Activated naive CD8-positive, alpha-beta T cell treated with anti-CD3 and anti-CD28 coated beads, Interleukin-2, amount 10 ng/mL, durations not matched to agents 7 days and 5 days (primary cell): ENCODE measurements at regions not wholly inside any gene's neighbourhood (a gene's known extent, or its start where the extent isn't known, plus 50 kb on each side); places are given as distances from the start of the nearest gene placed in this dataset.

ENCODE experiments used
- ATAC-seq: fragments of 150-1000 bp; cut with Tn5 transposase; one replicate; pipeline ENCODE4 v1.10.0; 2021; ENCODE audit warnings: low read depth, moderate library complexity
- POLR2A ChIA-PET: fragments of 350-600 bp; sonication (Branson Sonifier 250); formaldehyde crosslinking; loops from one replicate; lab custom pipeline; 2021; ENCODE audit warnings: antibody characterized with exemption; lab: Charles Lee
- DNase-seq: peaks from one replicate; pipeline ENCODE4 v3.0.0; 2021
- H3K27ac Mint-ChIP-seq: one replicate; pipeline ENCODE4 v1.8.0; 2022; ENCODE audit warnings: mild to moderate bottlenecking, mixed read lengths
- H3K27me3 Mint-ChIP-seq: one replicate; pipeline ENCODE4 v1.8.0; 2022; ENCODE audit warnings: mild to moderate bottlenecking, moderate library complexity, mixed read lengths
- H3K36me3 Mint-ChIP-seq: one replicate; pipeline ENCODE4 v1.8.0; 2021; ENCODE audit warnings: mild to moderate bottlenecking, mixed read lengths
- H3K4me1 Mint-ChIP-seq: one replicate; pipeline ENCODE4 v1.8.0; 2021; ENCODE audit warnings: mixed read lengths
- H3K4me3 Mint-ChIP-seq: one replicate; pipeline ENCODE4 v1.8.0; 2022; ENCODE audit warnings: mild to moderate bottlenecking, moderate library complexity, mixed read lengths
- H3K9me3 Mint-ChIP-seq: one replicate; pipeline ENCODE4 v1.8.0; 2021; ENCODE audit warnings: mixed read lengths

DNA sequence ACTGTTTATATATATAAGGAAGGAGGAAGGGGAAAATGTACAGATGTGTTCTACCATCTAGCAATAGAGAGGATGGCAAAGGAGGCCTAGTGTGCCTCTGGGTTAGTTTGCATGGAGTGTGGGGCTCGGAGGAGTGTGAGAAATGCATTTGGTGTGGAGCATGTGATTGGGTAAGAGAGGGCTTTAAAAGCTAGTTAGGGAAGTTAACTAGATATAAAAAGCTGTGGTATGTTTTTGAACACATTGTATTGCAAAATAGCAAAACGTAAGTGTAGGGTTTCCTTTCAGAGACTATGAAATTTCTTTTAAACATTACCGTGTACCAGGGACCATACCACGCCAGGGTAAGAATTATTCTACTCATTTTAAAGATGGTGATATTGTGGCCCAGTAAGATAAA, 53.3 kb upstream of the STXBP6 start:
- Mint-ChIP-seq H3K36me3 (no peaks in the 10 kb centered on the region), H3K4me3 (no peak overlapping the region), H3K4me1 (no peaks in the 10 kb centered on the region), H3K27me3 (peaks cover 5% of the 10 kb centered on the region), H3K27ac (no peak overlapping the region), H3K9me3 (no peaks in the 10 kb centered on the region)
- DNase-seq (no peak), ATAC-seq (no peak)
- POLR2A ChIA-PET = no interaction called here

DNA sequence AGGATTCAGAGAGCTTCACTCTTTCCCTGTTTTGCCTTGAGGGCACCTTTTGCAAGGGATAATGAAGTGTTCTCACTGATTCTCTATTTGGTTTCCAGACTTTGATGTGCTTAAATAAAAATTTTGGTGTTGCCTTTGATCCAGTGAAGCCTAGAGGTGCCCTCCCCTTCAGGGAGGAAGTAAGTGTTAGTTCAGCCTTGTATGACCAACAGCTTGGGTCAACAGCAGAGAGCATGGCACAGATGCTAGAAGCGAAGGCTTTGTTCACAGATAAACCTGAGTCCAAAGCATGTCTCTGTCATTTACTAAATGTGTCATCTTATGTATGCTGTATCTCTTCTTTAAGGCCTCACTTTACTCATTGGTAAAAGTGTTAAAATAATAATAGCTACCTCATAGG, 52.8 kb upstream of the STXBP6 start:
- Mint-ChIP-seq H3K27ac (no peak overlapping the region), H3K9me3 (no peaks in the 10 kb centered on the region), H3K27me3 (peaks cover 5% of the 10 kb centered on the region), H3K4me3 (no peak overlapping the region), H3K36me3 (no peaks in the 10 kb centered on the region), H3K4me1 (no peaks in the 10 kb centered on the region)
- DNase-seq (no peak), ATAC-seq (no peak)
- POLR2A ChIA-PET = interaction anchor here (0.6 kb wide), 1 partner anchor 112 kb away, joined by 3 read pairs; no protein-coding TSS in a partner anchor

DNA sequence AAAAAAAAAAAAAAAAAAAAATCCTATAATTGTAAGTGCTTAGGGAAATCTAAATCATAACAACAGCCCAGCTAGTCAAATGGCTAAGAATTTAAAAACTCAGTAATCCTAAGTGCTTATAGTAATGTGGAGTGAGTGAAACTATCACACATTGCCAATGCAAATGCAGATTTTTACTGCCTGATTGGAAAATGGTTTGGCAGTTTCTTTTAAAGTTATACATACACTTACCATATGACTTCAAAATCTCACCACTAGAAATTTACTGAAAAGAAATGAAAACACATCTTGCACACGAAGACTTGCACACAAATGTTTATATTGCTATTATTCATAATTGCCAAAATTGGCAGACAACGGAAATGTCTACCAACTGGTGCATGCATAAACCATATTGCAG, 51.3 kb upstream of the STXBP6 start:
- H3K27ac Mint-ChIP-seq = no peak overlapping the region
- H3K27me3 Mint-ChIP-seq = peaks cover 5% of the 10 kb centered on the region
- no peaks in the 10 kb centered on the region for H3K36me3 Mint-ChIP-seq
- no peak for ATAC-seq
- no peaks in the 10 kb centered on the region for H3K4me1 Mint-ChIP-seq
- POLR2A ChIA-PET = no interaction called here
- no peaks in the 10 kb centered on the region for H3K9me3 Mint-ChIP-seq
- no peak for DNase-seq
- H3K4me3 Mint-ChIP-seq = no peak overlapping the region
